Ecto neural progenitor cell (in vitro differentiated cells): ENCODE measurements at regions not wholly inside any gene's neighbourhood (a gene's known extent, or its start where the extent isn't known, plus 50 kb on each side); places are given as distances from the start of the nearest gene placed in this dataset.
A peak's percentile ranks its signal among the peaks of the same experiment; 100 is the strongest.
"Not testable (repeated sequence)": the region's sequence is repeated elsewhere in the genome, so short reads cannot be mapped to it uniquely, and the experiment has no call there.

Experiments used
- DNase-seq: peaks from one replicate; pipeline ENCODE4 v3.0.0-alpha.2; 2018; ENCODE audit warnings: low spot score

- DNase-seq, result no peak
These were observed 60.3 kb upstream of the ZNF81 start for GRCh38 chrX:47776292-47777006.

GRCh38 chrX:47772764-47773163, 63.9 kb upstream of the ZNF81 start:
- DNase-seq, result no peak

GRCh38 chrX:47771473-47771872, 65.2 kb upstream of the ZNF81 start:
- no peak for DNase-seq

GRCh38 chrX:47762826-47763225, 73.9 kb upstream of the ZNF81 start:
- DNase-seq, result not testable (repeated sequence)

GRCh38 chrX:47752685-47753084, 84.0 kb upstream of the ZNF81 start:
- no peak for DNase-seq

- peak; percentile 49 for DNase-seq
These were observed 85.0 kb upstream of the ZNF81 start for GRCh38 chrX:47751670-47752069.

GRCh38 chrX:47749185-47749967, 87.3 kb upstream of the ZNF81 start:
- DNase-seq, result no peak

- DNase-seq, result no peak
These were observed 88.1 kb upstream of the ZNF81 start for GRCh38 chrX:47748576-47748975.

GRCh38 chrX:47746446-47746845, 87.5 kb upstream of the UXT start:
- no peak for DNase-seq

- no peak for DNase-seq
These were observed 86.4 kb upstream of the UXT start for GRCh38 chrX:47745416-47745815.

GRCh38 chrX:47743504-47743903, 84.5 kb upstream of the UXT start:
- DNase-seq, result no peak

- not testable (repeated sequence) for DNase-seq
These were observed 79.9 kb upstream of the UXT start for GRCh38 chrX:47738870-47739269.

- DNase-seq, result no peak
These were observed 64.7 kb upstream of the UXT start for GRCh38 chrX:47723689-47724088.

- DNase-seq, result no peak
These were observed 64.1 kb upstream of the UXT start for GRCh38 chrX:47723083-47723482.

- no peak for DNase-seq
These were observed 63.3 kb upstream of the UXT start for GRCh38 chrX:47722260-47722659.

- DNase-seq, result not testable (repeated sequence)
These were observed 56.1 kb upstream of the UXT start for GRCh38 chrX:47715078-47715477.

GRCh38 chrX:47712675-47713074, 53.7 kb upstream of the UXT start:
- not testable (repeated sequence) for DNase-seq

- no peak for DNase-seq
These were observed 51.3 kb upstream of the UXT start for GRCh38 chrX:47710252-47710651.
